SK-N-SH (cell line): ENCODE measurements at regions not wholly inside any gene's neighbourhood (a gene's known extent, or its start where the extent isn't known, plus 50 kb on each side); places are given as distances from the start of the nearest gene placed in this dataset.

Experiments
- CTCF ChIA-PET: fragments of 300-600, 350-600 bp; formaldehyde crosslinking; extraction: SDS; loops from one replicate; lab custom pipeline; 2021; lab: Yijun Ruan, JAX
- POLR2A ChIA-PET: fragments of 350-600 bp; sonication (Branson Sonifier 250); formaldehyde crosslinking; extraction: SDS; loops from one replicate; lab custom pipeline; 2020; ENCODE audit warnings: antibody characterized with exemption, inconsistent platforms; lab: Yijun Ruan, JAX
- DNase-seq: peaks from one replicate; pipeline ENCODE4 v3.0.0; 2012
- H2AFZ ChIP-seq: fragments of 200-600 bp; sonication (generic); 2 replicates; pipeline ENCODE4 v1.8.1; 2016; ENCODE audit warnings: antibody characterized with exemption, mild to moderate bottlenecking, low read depth
- H3F3A ChIP-seq: fragments of 200-600 bp; sonication (generic); replicated peaks from 2 replicates; pipeline ENCODE3; 2016; ENCODE audit warnings: antibody characterized with exemption, mild to moderate bottlenecking; ENCODE audit not compliant: insufficient read depth
- H3K27ac ChIP-seq, 2 experiments: fragments of 200-500 bp in 1 of 2; fragments of 200-600 bp in 1 of 2; sonication (Bioruptor generic) in 1 of 2; sonication (generic), shearing (Covaris generic) in 1 of 2; 2 replicates each; pipeline versions ENCODE4 v1.5.1 to v1.6.1; 2014 to 2016; ENCODE audit warnings: low read depth in 2 of 2, inconsistent platforms in 1 of 2, low read length in 1 of 2, mild to moderate bottlenecking in 1 of 2, mixed read lengths in 1 of 2
- H3K27me3 ChIP-seq: fragments of 200-600 bp; sonication (generic), shearing (Covaris generic); 2 replicates; pipeline ENCODE4 v1.6.1; 2016; ENCODE audit warnings: mixed run types; ENCODE audit not compliant: insufficient read depth
- H3K36me3 ChIP-seq, 2 experiments: fragments of 200-500 bp in 1 of 2; fragments of 200-600 bp in 1 of 2; sonication (Bioruptor generic) in 1 of 2; sonication (generic) in 1 of 2; replicated peaks in 1 of 2; 2 replicates each; pipeline versions ENCODE3 to v1.5.1; 2014 to 2016; ENCODE audit warnings: low read length in 1 of 2, mild to moderate bottlenecking in 1 of 2; ENCODE audit not compliant: insufficient read depth in 2 of 2, control insufficient read depth in 1 of 2
- H3K4me1 ChIP-seq, 2 experiments: fragments of 200-500 bp in 1 of 2; fragments of 200-600 bp in 1 of 2; sonication (Bioruptor generic) in 1 of 2; sonication (generic), shearing (Covaris generic) in 1 of 2; 2 replicates each; pipeline versions ENCODE4 v1.5.1 to v1.6.1; 2014 to 2016; ENCODE audit warnings: low read depth in 1 of 2, low read length in 1 of 2, mixed run types in 1 of 2; ENCODE audit not compliant: insufficient read depth in 2 of 2, control insufficient read depth in 1 of 2
- H3K4me2 ChIP-seq: fragments of 200-600 bp; sonication (generic), shearing (Covaris generic); 2 replicates; pipeline ENCODE4 v1.6.1; 2017; ENCODE audit warnings: mixed run types
- H3K4me3 ChIP-seq, 2 experiments: fragments of 200-500 bp in 1 of 2; fragments of 200-600 bp in 1 of 2; sonication (Bioruptor generic) in 1 of 2; sonication (generic), shearing (Covaris generic) in 1 of 2; 2 replicates each; pipeline versions ENCODE4 v1.5.1 to v1.8.1; 2014 to 2016; ENCODE audit warnings: low read depth in 2 of 2, inconsistent platforms in 1 of 2, low read length in 1 of 2, mild to moderate bottlenecking in 1 of 2, mixed read lengths in 1 of 2, moderate library complexity in 1 of 2
- H3K79me2 ChIP-seq: fragments of 200-600 bp; sonication (generic); 2 replicates; pipeline ENCODE4 v1.8.1; 2017; ENCODE audit warnings: mild to moderate bottlenecking; ENCODE audit not compliant: insufficient read depth
- H3K9ac ChIP-seq: fragments of 200-600 bp; sonication (generic); 2 replicates; pipeline ENCODE4 v1.6.1; 2017; ENCODE audit warnings: mixed run types
- H3K9me2 ChIP-seq: fragments of 200-600 bp; sonication (generic); 2 replicates; pipeline ENCODE4 v1.6.1; 2017; ENCODE audit warnings: mixed run types
- H3K9me3 ChIP-seq: fragments of 200-600 bp; sonication (generic); 2 replicates; pipeline ENCODE4 v1.6.1; 2017; ENCODE audit warnings: mixed run types, mild to moderate bottlenecking, moderate library complexity
- H4K20me1 ChIP-seq: fragments of 200-600 bp; sonication (generic); 2 replicates; pipeline ENCODE4 v1.6.1; 2017; ENCODE audit warnings: mild to moderate bottlenecking, mixed run types; ENCODE audit not compliant: insufficient read depth
- CHD2 ChIP-seq: fragments of 150-350 bp; IDR thresholded peaks from 2 replicates; pipeline ENCODE4 v1.6.1; 2018; ENCODE audit warnings: low read length; ENCODE audit not compliant: partially characterized antibody
- FOSL2 ChIP-seq: IDR thresholded peaks from 2 replicates; pipeline ENCODE4 v1.4.0; 2012; ENCODE audit warnings: low read depth, mild to moderate bottlenecking, moderate library complexity, borderline replicate concordance
- FOXJ3 ChIP-seq: sonication (generic); formaldehyde crosslinking; IDR thresholded peaks from 2 replicates; pipeline ENCODE4 v1.5.1; 2020; ENCODE audit warnings: mild to moderate bottlenecking, missing genetic modification reagents
- GABPA ChIP-seq: IDR thresholded peaks from 2 replicates; pipeline ENCODE4 v1.4.0; 2012; ENCODE audit warnings: low read depth, mild to moderate bottlenecking
- MEF2A ChIP-seq: IDR thresholded peaks from 2 replicates; pipeline ENCODE4 v1.4.0; 2012; ENCODE audit warnings: low read depth, borderline replicate concordance
- MXI1 ChIP-seq: IDR thresholded peaks from 2 replicates; pipeline ENCODE4 v1.6.1; 2012; ENCODE audit warnings: mild to moderate bottlenecking, low read depth, low read length, improper control_type of control experiment
- NFIC ChIP-seq: IDR thresholded peaks from 2 replicates; pipeline ENCODE4 v1.4.0; 2012; ENCODE audit warnings: borderline replicate concordance
- NRF1 ChIP-seq: IDR thresholded peaks from 2 replicates; pipeline ENCODE4 v1.6.1; 2012; ENCODE audit warnings: low read depth, mild to moderate bottlenecking, low read length
- POLR2AphosphoS5 ChIP-seq: IDR thresholded peaks from 2 replicates; pipeline ENCODE4 v1.6.1; 2012; ENCODE audit warnings: low read depth, low read length
- REST ChIP-seq: IDR thresholded peaks from 2 replicates; pipeline ENCODE4 v1.6.1; 2012; ENCODE audit warnings: mild to moderate bottlenecking, low read depth, low read length, moderate library complexity
- RFX5 ChIP-seq: IDR thresholded peaks from 2 replicates; pipeline ENCODE4 v1.6.1; 2012; ENCODE audit warnings: mild to moderate bottlenecking, improper control_type of control experiment, low read length
- RXRA ChIP-seq: IDR thresholded peaks from 2 replicates; pipeline ENCODE4 v1.4.0; 2012; ENCODE audit warnings: low read depth, mild to moderate bottlenecking, borderline replicate concordance
- USF2 ChIP-seq: fragments of 150-350 bp; IDR thresholded peaks from 2 replicates; pipeline ENCODE4 v1.6.1; 2017; ENCODE audit warnings: antibody characterized with exemption, low read length, low read depth, borderline replicate concordance
- WGBS: methylation state at CpG from one replicate; pipeline ENCODE4 v1.1.6; 2017; ENCODE audit warnings: low lambda C conversion rate; 5-methylcytosine and 5-hydroxymethylcytosine counted together
- TF ChIP-seq, protein P1 (sequence below): fragments of 200-600 bp; sonication (generic); IDR thresholded peaks from 2 replicates; pipeline ENCODE4 v1.6.1; 2017; ENCODE audit warnings: antibody characterized with exemption, mild to moderate bottlenecking, moderate library complexity
- TF ChIP-seq, protein P2 (sequence below): fragments of 150-350 bp; IDR thresholded peaks from 2 replicates; pipeline ENCODE4 v1.6.1; 2016; ENCODE audit warnings: mild to moderate bottlenecking, low read depth, low read length
- TF ChIP-seq, protein P3 (sequence below): IDR thresholded peaks from 2 replicates; pipeline ENCODE4 v1.4.0; 2012; ENCODE audit warnings: low read depth, borderline replicate concordance

DNA sequence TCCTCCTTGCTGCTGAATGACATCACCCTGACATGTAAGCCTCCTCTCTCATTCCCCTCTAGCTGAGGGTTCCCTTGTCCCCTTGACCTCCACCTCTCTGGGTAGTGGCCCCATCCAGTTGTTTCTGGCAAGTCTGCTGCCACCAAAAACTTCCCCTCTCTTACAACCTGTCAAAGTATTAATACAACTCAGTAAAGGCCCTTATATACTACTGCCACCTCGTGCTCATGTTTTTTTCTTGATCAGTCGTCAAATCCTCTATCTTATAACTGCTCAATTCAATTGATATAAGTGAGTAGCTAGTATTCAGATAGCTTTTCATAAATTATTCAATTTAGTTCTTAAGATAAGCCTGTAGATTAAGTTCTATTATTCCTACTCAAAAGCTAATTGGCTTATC, 249.6 kb downstream of the MBNL1 start:
- Histone ChIP-seq H2AFZ (no peak overlapping the region), H3K9me3 (no peaks in the 10 kb centered on the region), H3K4me3 (no peak overlapping the region), H3K27me3 (no peaks in the 10 kb centered on the region), H3K27ac (no peak overlapping the region), H4K20me1 (no peaks in the 10 kb centered on the region), H3K4me1 (no peaks in the 10 kb centered on the region), H3K9me2 (no peaks in the 10 kb centered on the region), H3K4me2 (no peak overlapping the region), H3K79me2 (no peaks in the 10 kb centered on the region), H3F3A (no peaks in the 10 kb centered on the region), H3K36me3 (no peaks in the 10 kb centered on the region), H3K9ac (no peak overlapping the region)
- WGBS = 38% methylated on average over 2 of the region's 2 CpGs
- ChIA-PET POLR2A (no interaction called here), CTCF (interaction anchor here (0.8 to 1.9 kb wide), 4 partner anchors 10 to 52 kb away, joined by 3 to 8 read pairs (median 5); no protein-coding TSS in a partner anchor)
- TF ChIP-seq NRF1 = no peak
- no peak for TF ChIP-seq NFIC
- no peak for TF ChIP-seq RFX5
- no peak for TF ChIP-seq FOXJ3 (CRISPR knock-in tag)
- TF ChIP-seq, protein P1, sequence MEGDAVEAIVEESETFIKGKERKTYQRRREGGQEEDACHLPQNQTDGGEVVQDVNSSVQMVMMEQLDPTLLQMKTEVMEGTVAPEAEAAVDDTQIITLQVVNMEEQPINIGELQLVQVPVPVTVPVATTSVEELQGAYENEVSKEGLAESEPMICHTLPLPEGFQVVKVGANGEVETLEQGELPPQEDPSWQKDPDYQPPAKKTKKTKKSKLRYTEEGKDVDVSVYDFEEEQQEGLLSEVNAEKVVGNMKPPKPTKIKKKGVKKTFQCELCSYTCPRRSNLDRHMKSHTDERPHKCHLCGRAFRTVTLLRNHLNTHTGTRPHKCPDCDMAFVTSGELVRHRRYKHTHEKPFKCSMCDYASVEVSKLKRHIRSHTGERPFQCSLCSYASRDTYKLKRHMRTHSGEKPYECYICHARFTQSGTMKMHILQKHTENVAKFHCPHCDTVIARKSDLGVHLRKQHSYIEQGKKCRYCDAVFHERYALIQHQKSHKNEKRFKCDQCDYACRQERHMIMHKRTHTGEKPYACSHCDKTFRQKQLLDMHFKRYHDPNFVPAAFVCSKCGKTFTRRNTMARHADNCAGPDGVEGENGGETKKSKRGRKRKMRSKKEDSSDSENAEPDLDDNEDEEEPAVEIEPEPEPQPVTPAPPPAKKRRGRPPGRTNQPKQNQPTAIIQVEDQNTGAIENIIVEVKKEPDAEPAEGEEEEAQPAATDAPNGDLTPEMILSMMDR = no peak
- TF ChIP-seq MEF2A = no peak
- TF ChIP-seq MXI1 = no peak
- no peak for TF ChIP-seq FOSL2
- TF ChIP-seq CHD2 = no peak
- TF ChIP-seq GABPA = no peak
- TF ChIP-seq, protein P2, sequence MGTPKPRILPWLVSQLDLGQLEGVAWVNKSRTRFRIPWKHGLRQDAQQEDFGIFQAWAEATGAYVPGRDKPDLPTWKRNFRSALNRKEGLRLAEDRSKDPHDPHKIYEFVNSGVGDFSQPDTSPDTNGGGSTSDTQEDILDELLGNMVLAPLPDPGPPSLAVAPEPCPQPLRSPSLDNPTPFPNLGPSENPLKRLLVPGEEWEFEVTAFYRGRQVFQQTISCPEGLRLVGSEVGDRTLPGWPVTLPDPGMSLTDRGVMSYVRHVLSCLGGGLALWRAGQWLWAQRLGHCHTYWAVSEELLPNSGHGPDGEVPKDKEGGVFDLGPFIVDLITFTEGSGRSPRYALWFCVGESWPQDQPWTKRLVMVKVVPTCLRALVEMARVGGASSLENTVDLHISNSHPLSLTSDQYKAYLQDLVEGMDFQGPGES = no peak
- no peak for TF ChIP-seq REST
- no peak for TF ChIP-seq USF2
- TF ChIP-seq RXRA = no peak
- TF ChIP-seq, protein P3, sequence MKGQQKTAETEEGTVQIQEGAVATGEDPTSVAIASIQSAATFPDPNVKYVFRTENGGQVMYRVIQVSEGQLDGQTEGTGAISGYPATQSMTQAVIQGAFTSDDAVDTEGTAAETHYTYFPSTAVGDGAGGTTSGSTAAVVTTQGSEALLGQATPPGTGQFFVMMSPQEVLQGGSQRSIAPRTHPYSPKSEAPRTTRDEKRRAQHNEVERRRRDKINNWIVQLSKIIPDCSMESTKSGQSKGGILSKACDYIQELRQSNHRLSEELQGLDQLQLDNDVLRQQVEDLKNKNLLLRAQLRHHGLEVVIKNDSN = no peak
- no peak for TF ChIP-seq POLR2AphosphoS5
- DNase-seq = no peak
